ES-I3 (cell line): ENCODE measurements at regions not wholly inside any gene's neighbourhood (a gene's known extent, or its start where the extent isn't known, plus 50 kb on each side); places are given as distances from the start of the nearest gene placed in this dataset.
"Not testable (repeated sequence)": the region's sequence is repeated elsewhere in the genome, so short reads cannot be mapped to it uniquely, and the experiment has no call there.

ENCODE experiments used
- H3K36me3 ChIP-seq: 2 replicates; pipeline ENCODE4 v1.6.1; 2013; ENCODE audit warnings: mild to moderate bottlenecking, low read length, control low read depth, moderate library complexity; ENCODE audit not compliant: insufficient read depth
- H3K4me1 ChIP-seq: 2 replicates; pipeline ENCODE4 v1.6.1; 2013; ENCODE audit warnings: mild to moderate bottlenecking, control low read depth, low read length; ENCODE audit not compliant: insufficient read depth
- H3K9ac ChIP-seq: 2 replicates; pipeline ENCODE4 v1.6.1; 2013; ENCODE audit warnings: low read depth, mild to moderate bottlenecking, low read length, moderate library complexity
- H3K9me3 ChIP-seq: 2 replicates; pipeline ENCODE4 v1.6.1; 2013; ENCODE audit warnings: mild to moderate bottlenecking, low read length, moderate library complexity; ENCODE audit not compliant: control insufficient read depth, insufficient read depth

DNA sequence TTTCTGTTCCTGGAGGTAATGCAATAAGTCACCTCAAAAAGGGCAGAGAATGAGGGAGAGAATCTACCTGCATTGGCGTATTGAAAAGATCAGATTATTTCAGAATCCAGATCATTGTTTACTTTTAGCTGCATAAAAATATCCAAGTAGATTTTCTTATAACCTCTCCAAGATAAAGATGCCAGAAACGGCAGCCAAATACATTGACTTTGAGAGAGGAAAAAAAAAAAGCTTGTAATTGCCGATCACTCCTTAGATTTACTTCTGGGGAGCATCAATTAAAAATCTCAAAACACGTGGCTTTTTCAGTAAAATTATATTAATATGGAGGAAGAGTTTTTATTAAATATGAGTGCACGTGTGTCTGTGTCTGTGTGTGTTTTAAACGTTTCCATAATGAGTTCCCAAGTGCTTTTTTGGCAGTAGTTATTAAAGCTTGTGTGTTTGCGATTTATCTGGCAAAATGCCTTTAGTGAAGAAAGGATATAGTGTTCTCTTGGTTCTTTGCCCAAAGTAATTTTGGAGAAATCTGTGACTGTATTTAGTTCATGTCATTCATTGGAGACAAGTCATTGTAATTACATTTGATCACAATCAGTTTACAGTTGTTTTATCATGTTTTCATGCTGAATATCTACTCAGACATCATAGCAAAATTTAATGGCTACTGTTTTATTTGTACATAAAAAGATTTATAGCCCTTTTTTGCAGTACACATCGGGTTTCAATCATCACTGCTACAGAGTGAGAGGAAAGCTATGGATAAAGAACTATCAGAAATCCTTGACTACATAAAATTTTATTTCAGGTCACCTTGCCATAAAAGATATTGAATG lies 176.1 kb downstream of the TM9SF2 start:
- peaks cover 11% of the 10 kb centered on the region for H3K4me1 ChIP-seq
- H3K9ac ChIP-seq, result no peak overlapping the region
- no peaks in the 10 kb centered on the region for H3K36me3 ChIP-seq
- H3K9me3 ChIP-seq, result no peaks in the 10 kb centered on the region

DNA sequence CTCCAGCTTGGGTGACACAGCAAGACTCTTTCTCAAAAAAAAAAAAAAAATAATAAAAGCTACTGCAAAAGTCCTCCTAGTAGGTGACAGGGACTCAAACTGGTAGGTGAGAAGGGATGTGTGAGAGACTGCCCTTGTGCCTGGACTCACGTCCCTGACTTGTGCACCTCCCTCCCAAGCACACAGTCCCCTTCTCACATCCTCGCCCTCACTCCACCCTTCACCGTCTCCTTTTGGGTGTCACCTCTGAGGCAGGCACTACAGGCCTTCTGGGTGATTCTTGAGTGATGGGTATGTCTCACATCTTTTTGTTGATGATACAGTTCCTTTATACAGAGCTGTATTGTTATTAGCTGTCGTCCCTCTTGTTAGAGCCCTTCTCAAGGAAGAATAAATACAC lies 170.5 kb downstream of the TM9SF2 start:
- Histone ChIP-seq H3K36me3 (no peaks in the 10 kb centered on the region), H3K4me1 (peaks cover 5% of the 10 kb centered on the region; the same call in 1 of the 2 replicates), H3K9me3 (no peaks in the 10 kb centered on the region), H3K9ac (no peak overlapping the region)

DNA sequence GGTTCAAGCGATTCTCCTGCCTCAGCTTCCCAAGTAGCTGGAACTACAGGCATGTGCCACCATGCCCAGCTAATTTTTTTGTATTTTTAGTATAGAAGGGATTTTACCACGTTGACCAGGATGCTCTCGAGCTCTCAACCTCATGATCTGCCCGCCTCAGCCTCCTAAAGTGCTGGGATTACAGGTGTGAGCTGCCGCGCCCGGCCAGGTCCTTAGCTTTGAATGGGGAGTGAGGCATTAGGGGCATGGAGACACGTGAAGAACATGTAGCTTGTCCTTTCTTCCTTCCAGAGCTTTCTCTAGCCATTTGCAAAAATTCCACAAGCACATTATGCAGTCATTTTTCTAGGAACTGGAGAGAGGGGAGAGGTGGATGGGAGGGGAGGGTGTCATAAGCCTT lies 167.8 kb downstream of the TM9SF2 start:
- not testable (repeated sequence) for H3K9ac ChIP-seq, H3K36me3 ChIP-seq, H3K9me3 ChIP-seq
- H3K4me1 ChIP-seq, result peaks cover 10% of the 10 kb centered on the region

DNA sequence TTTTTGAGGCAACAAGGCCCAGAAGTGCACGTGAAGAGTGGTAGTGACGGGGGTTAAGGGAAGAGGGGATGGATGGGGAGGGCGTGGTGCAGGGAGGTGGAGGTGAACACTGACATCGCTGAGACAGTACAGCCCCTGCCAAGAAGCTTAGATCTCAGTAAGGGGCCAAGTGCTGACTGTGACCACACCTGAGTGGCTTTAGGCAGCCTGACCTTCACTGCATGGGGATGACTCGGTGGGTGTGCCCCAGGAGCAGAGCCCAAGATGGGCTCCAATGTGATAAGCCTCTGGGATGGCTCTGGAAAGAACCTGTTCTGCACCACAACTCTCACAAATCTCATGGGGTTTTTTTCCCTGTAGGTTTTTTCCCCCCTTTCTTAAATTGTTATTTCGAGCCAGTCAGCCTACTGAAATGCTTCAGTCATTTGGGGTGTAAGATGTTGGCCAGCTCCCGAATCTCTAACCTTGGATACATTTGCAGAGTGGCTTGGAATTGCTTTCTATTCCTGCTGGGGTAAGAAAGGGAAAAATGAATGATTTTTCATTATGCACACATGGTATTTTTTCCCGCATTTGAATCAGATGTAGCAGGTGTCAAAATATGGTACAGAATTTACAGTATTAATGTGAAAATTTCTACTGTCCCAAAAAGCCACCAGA lies 165.0 kb downstream of the TM9SF2 start:
- Histone ChIP-seq H3K4me1 (peaks cover 31% of the 10 kb centered on the region), H3K36me3 (no peaks in the 10 kb centered on the region), H3K9me3 (no peaks in the 10 kb centered on the region), H3K9ac (no peak overlapping the region)

DNA sequence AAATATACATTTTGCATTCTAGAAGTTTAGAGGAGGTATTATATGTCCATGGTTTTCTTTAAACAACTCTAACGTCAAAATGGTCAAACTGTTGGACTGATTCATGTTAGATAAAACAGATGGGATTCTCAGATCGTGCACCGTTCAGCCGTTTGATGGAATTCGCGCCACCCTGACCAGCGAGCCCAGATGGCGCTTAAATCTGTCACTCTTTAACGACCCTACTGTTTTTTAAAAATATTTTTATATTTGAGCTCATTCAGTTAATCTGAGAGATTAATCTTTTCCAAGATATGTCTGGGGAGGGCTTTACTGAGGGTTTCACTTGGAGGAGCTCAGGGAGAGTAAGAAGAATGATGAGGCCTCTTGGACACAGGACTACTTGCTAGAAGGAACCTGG lies 164.4 kb downstream of the TM9SF2 start:
- H3K36me3 ChIP-seq, result no peaks in the 10 kb centered on the region
- H3K4me1 ChIP-seq, result peaks cover 32% of the 10 kb centered on the region
- no peaks in the 10 kb centered on the region for H3K9me3 ChIP-seq
- H3K9ac ChIP-seq, result no peak overlapping the region

DNA sequence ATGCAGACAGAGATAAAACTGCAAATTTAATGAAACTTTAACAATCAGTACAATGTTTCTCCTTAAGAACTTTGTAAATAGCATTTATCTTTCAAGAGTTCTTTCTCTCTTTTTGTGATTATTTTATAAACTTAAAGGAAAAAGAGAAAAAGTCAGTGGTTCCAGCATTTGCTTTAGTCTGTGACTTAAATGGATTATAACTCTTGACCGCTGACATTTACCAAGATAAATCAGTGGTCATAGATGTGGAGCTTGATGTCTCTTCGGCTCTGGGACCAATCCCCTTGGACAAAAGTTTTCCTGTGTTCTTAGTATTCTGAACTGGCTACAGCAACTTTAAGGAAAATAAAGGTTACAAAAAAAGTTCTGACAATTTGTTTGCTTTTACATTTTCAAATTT lies 162.6 kb downstream of the TM9SF2 start:
- no peaks in the 10 kb centered on the region for H3K9me3 ChIP-seq
- H3K36me3 ChIP-seq, result no peaks in the 10 kb centered on the region
- peaks cover 43% of the 10 kb centered on the region for H3K4me1 ChIP-seq
- H3K9ac ChIP-seq, result no peak overlapping the region

DNA sequence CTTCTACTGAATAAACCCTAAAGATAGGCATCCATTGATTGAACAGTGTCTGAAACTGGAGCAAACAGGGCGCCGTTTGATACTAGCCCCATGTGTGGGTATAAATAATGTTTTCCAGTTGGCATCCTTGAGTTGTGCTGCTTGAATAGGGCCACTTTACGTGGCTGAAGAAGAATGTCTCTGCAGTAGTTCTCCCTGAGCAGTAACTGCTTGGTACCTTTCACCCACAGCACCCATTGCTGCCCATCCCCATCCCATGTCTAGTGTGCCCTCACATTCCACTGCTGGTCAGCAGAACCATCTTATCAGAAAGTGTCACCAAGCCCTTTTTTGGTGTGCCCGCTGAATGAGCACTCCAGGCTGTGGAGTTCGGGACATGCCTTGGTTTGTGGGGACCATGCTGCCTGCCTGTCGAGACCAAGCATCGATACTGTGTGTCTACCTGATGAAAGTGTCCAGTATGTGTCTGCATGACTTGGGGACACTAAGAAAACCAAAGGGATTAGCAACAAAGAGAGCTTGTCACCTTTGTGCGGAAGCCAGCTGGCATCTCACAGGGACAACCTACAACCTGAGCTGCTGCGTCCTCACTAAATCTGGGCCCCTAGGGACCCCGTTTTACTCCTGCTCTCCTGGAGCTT lies 162.0 kb downstream of the TM9SF2 start:
- Histone ChIP-seq H3K4me1 (peaks cover 45% of the 10 kb centered on the region), H3K9me3 (no peaks in the 10 kb centered on the region), H3K9ac (no peak overlapping the region), H3K36me3 (no peaks in the 10 kb centered on the region)

DNA sequence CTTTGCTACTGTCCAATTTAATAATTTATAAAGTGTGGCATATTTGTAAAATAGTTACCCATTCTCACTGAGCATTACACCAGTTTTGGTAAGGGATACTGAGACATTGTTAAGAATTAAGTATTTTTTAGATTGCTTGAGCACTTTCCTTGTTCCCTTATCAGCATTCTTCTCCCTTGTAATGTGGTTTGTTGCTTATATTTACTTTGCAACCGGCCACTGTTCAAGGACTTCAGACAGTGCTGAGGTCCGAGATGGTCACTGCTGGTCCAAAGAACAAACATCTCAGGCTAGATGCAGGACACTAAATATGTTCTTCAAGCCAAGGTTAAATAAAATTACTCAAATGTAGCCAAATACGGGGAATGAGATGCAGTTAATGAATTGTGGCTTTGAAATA lies 161.4 kb downstream of the TM9SF2 start:
- Histone ChIP-seq H3K4me1 (peaks cover 45% of the 10 kb centered on the region), H3K9me3 (no peaks in the 10 kb centered on the region), H3K9ac (no peak overlapping the region), H3K36me3 (no peaks in the 10 kb centered on the region)

DNA sequence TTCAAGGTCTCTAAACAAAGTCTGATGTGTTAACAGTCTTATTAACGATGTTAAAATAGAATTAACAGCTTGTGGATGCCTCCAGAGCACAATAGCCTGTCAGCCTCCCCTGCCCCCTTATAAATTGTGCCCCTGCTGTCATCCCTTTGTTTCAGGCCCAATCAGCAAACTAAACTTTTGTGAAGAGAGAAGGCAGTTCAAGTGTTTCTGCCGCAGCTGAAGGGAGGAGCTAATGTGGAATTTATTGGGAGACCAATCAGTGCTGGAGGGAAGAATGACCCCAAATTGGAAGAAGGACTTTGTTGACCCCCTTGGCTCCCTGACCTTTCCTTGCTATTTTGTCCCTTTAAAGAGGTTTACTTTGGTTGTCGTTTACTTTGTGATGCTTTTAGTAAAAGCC lies 160.5 kb downstream of the TM9SF2 start:
- H3K4me1 ChIP-seq, result peaks cover 54% of the 10 kb centered on the region
- no peaks in the 10 kb centered on the region for H3K36me3 ChIP-seq
- H3K9me3 ChIP-seq, result no peaks in the 10 kb centered on the region
- H3K9ac ChIP-seq, result 0 out of 2 replicates have a peak overlapping the region, but pooled peaks have one; percentile 10

DNA sequence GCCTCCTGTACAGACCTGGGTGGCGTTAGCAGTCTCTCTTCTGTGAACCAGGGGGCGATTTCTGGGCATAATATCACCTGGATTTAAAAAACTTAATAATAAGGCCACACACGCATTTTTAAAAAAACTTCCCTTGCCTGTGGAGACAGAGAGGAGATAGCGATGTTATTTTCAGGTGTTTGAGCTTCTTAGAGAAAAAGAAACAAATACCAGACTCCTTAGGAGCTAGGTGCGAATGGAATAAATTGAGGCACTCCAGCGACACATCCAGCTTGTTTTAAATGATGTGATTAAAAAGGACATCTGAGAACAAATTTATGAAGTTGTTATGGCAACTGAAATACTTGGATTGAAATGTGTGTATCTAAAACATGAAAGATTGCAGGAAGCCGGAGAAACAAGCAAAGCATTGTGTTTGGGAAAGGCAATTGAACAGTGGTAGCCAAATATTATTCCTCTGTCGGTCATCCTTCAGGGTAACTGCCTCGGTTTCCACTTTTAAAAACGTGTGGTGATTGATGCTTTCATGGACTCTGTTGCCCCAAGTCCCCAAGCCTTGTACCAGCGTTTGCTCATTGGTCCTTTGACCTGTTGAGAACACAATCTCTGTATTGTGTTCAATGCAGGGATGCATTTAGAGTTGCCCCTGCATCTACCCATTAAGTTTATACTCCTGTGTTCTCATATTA lies 158.7 kb downstream of the TM9SF2 start:
- Histone ChIP-seq H3K4me1 (peaks cover 62% of the 10 kb centered on the region), H3K9me3 (no peaks in the 10 kb centered on the region), H3K9ac (peak overlapping the region; percentile 23; the same call in 1 of the 2 replicates), H3K36me3 (no peaks in the 10 kb centered on the region)

DNA sequence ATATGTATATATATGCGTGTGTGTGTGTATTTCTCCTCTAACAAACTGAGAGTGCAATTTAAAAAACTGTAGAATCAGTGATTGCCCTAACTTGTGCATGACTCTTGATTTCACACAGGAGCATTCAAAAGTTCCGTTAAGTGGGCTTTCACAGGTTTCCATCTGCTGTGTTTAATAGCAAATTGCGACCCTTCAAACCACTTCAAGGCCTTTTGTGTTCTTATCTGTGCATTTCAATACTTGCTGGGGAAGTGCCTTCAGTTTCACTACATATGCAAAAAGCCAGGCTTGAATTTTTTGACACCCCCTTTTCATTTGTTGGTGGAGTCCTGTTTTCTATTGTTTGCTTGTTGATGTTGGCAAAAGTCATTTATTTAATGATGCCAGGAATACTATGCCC lies 158.0 kb downstream of the TM9SF2 start:
- Histone ChIP-seq H3K4me1 (peaks cover 62% of the 10 kb centered on the region), H3K36me3 (no peaks in the 10 kb centered on the region), H3K9ac (0 out of 2 replicates have a peak overlapping the region, but pooled peaks have one; percentile 23), H3K9me3 (no peaks in the 10 kb centered on the region)

DNA sequence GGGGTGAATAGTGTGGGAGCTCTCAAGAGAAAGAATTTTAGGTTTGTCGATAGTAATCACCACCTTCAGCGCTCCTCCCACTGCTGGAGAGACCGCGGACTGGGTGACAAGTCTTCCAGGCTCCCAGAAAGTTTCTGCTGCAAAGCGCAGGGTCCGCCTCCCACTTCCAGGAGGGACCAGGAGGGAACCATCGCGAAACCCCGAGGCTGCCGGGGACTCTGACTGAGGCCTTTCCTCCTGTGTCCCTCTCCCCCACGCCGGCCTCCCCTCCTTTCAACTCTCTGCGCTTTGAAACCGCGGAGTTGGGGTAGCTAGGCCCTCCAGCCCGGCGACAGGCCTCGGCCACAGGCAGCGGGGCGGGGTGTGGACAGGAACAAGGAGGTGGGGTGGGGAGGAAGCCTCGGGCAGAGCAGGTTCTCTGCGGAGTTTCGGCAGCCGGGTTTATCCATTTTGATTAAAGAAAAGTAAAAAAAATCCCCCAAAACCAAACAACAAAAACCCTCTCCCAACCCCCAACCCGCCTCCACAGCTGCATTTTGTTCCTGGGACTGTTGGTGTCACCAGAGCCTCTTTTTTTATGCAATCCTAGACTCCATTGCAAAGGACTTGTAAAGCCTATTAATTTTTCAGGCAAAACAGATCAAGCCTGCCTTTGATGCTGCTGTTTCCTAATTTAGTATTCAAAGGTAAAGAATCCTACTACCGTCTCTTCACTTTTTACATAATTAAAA lies 157.2 kb downstream of the TM9SF2 start:
- Histone ChIP-seq H3K36me3 (no peaks in the 10 kb centered on the region), H3K4me1 (peaks cover 59% of the 10 kb centered on the region), H3K9me3 (no peaks in the 10 kb centered on the region), H3K9ac (peak overlapping the region; percentile 55)

DNA sequence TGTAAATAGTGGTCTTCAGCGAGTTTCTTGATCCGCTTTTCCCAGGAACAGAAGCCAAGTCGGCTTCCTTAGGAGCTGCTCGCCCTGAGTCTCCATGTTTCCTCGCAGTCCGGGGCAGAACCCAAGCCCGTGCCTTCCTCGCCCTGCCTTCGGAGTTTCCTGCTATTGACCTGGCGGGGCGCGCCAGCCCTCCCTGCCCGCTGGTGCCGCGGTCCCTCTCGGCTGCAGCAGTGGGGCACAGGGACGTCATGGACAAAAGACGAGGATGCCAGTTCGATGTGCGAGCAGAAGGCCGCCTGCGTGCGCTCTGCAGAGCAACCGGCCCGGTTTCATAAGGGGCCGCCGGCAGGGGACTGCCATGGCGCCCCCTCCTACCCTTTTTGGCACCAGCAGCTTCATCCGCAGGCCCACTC lies 156.6 kb downstream of the TM9SF2 start:
- H3K4me1 ChIP-seq, result peaks cover 53% of the 10 kb centered on the region
- no peaks in the 10 kb centered on the region for H3K36me3 ChIP-seq
- no peaks in the 10 kb centered on the region for H3K9me3 ChIP-seq
- peak overlapping the region; percentile 55 for H3K9ac ChIP-seq
